HG03469 (cell line): ENCODE measurements at regions not wholly inside any gene's neighbourhood (a gene's known extent, or its start where the extent isn't known, plus 50 kb on each side); places are given as distances from the start of the nearest gene placed in this dataset.
"Not testable (repeated sequence)": the region's sequence is repeated elsewhere in the genome, so short reads cannot be mapped to it uniquely, and the experiment has no call there.

Experiments
- ATAC-seq: cut with Tn5 transposase; IDR thresholded peaks from one replicate; pipeline ENCODE4 v1.9.1; 2021; ENCODE audit warnings: mild to moderate bottlenecking, moderate library complexity, moderate number of reproducible peaks; ENCODE audit not compliant: unreplicated experiment

DNA sequence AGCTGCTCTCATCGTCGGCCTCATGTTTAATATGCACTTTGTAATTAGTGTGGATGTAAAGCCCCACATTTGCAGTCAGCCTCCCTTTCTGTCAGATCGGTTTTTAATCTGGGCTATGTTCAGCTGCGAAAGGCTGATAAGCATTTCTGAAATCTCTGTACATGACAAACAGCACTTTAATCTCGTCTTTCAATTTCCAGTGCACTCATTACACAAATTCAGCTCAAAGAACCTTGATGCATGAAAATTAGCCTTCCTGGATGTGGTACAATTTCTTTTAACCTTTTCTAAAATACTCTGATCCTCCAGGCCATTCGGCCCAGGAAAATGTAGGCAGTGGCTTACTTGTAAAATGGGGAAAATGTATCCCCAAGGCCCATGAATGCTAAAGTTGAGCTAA is 265.1 kb downstream of the RND3 start:
- ATAC-seq, result no peak

DNA sequence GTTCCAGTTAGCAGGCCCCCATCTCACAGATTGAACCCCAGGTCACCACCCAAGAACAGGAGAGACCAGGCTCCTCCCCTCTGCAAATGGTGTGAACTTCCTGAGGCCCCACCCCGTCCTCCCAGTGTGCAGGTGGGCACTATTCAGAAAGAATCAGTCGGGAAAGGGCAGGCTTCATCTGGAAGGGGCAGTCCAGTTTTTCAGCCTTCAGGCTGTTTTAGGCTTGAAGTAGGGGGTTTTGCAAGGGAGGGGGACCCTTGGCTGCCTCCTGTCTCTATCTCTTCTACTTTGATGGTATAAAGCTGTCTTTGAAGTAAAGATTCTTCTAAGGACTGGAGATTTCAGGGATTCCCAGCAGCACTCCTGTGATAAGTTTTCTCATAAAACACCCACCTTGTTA is 267.6 kb downstream of the RND3 start:
- ATAC-seq, result no peak

DNA sequence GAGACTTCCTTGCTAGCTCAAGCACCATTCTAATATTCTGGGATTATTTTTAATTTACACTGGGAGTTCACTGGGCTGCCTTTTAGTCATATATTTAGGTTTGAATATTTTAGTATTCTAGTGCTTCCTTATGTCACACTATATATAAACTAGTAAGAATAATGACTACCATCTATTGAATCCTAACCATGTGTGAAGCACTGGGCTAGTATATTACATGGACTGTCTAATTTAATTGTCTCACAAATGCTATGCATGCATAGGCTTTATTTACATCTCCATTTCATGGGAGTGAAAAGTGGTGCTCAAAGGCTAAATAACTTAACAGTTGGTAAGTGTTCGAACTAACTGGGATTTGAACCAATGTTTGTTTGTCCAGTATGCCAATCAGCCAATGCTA is 272.4 kb downstream of the RND3 start:
- no peak for ATAC-seq

DNA sequence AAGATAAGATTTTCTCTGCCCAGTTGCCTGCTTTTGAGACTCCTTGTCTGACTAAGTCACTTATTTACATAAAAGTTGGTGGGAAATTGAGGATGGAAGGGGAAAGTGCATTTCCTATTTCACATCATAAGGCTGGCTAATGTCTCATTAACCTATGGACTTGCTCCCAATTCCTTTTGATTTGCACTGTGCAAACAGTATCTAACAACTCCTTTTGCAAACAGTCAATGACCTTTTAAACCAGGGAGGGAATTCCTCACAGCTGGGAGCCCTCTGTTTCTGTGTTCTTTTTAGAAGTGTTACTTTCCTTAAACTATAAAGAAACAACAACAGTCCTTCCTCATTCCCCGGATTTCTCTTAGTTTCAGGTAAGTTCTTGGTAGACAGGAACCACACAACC is 272.8 kb downstream of the RND3 start:
- ATAC-seq, result no peak

DNA sequence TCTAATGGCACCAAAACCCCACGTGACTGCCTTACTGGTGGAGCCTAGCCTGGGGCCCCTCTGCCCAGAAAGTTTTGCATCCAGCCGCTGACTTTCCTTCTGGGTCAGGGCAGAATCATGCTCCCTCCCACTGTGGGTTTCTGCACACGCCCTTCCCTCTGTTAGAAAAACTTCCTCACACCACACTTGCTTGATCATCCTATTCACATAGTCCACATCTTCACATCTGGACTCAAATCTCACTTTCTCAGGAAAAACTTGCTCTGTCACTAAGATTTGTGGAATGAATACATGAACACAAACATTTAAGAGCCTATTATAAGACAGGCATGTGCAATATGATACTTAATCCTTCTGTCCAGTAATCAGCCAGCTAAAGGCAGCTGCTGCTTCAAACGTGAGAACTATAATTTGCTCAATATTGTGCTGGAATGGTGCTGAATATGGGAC is 274.7 kb downstream of the RND3 start:
- no peak for ATAC-seq

DNA sequence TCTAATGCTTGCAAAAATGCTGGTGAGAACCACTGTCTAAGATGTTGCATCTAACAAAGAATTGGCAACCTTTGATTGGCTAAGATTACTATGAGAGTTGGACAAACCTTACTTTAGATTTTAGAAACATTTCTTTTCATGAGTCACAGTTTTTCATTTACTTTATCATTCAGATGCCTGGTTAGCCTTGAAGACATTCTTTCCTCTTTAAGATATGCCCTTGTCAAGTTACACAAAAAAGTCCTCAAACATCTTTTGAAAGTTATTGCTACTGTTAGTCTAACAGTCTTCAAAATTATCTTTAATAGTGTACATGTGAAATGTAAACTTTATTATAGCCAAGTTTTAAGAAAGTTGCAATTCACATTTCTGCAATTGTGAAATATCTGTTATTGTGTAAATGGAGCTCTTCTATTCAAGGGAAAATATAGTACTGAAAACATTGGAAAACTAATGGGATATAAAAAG is 276.3 kb downstream of the RND3 start:
- ATAC-seq, result no peak

DNA sequence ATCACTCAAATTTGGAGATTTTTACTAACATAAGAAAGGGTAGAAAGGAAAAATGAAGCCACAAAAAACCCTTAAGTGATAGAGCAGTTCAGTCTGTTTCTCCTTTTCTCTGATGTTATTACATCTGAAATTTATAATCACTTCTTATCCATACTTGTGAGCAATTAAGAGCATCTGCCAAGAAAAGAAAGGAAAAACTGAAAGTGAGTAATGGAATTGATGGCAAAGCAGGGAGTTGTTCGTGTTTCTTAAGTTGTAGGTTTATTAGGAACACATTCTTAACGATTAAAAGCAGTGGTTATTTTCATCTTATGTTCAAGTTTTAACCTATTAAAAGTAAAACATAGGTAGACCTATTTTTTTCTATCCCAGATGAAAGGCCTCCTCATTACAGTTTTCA is 277.7 kb downstream of the RND3 start:
- no peak for ATAC-seq

DNA sequence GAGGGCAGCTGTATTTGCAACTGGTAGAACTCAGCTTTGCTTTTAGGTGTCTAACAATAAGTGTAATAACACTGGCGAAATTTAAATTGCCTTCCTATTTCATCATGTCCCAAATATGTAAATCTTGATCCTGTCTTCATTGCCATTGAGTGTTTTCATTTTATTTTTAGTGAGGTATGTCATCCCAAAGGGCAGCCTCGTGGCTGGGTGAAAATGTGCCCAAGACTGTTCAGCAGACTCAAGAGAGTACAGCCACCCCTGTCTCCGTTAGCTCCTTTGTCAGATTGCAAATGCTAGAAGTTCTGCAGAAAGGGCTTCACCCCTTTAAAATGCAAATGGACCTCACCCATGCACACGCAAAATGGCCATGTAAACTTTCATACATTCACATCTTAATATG is 278.8 kb downstream of the RND3 start:
- no peak for ATAC-seq

DNA sequence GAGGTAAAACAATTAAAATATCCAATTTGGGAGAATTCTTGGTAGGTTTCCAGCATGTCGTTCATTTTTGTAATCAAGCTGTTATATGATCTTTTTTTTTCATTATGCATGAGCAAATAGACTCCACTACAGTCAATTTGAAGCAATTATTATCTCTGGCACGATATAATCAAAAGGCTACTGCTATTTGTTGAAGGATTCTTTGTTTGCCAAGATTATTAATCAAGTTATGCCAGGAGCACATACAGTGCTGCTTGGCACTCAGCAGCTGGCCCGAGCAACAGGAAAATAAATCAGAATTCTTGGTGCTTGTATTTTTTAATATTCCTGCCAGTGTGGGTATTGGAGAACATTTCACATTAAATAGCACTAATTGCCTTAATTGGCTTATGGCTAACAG is 279.5 kb downstream of the RND3 start:
- ATAC-seq, result no peak

DNA sequence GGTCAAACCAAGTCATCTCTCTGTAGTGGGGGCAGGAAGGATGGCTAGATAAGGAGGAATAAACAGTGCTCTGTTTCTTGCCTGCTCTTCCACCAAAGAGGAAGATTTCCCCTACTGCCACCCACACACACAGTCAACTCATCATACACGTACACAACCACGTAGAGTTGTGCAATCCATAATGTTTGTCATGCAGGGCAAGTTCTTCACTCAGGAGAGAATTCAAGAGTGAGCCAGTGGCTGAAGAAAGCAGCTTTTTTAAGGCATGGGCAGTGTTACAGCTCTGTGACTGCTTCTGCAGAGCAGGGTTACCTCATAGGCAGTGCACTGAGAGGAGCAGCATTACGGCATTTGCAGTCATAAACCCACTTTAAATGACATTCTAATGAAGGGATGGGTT is 283.0 kb downstream of the RND3 start:
- ATAC-seq, result no peak

DNA sequence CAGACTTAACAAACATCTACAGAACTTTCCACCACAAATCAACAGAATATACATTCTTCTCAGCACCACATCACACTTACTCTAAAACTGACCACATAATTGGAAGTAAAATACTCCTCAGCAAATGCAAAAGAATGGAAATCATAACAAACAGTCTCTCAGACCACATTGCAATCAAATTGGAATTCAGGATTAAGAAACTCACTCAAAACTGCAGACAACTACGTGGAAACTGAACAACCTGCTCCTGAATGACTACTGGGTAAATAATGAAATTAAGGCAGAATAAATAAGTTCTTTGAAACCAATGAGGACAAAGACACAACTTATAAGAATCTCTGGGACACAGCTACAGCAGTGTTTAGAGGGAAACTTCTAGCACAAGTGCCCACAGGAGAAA is 292.7 kb downstream of the RND3 start:
- not testable (repeated sequence) for ATAC-seq

DNA sequence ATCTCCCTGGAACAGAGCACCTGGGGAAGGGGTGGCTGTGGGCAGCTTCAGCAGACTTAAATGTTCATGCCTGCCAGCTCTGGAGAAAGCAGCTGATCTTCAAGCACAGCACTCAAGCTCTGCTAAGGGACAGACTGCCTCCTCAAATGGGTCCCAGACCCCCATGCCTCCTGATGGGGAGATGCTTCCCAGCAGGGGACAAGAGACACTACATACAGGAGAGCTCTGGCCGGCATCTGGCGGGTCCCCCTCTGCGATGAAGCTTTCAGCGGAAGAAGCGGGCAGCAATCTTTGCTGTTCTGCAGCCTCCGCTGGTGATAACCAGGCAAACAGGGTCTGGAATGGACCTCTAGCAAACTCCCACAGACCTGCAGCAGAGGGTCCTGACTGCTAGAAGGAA is 294.8 kb downstream of the RND3 start:
- no peak for ATAC-seq

DNA sequence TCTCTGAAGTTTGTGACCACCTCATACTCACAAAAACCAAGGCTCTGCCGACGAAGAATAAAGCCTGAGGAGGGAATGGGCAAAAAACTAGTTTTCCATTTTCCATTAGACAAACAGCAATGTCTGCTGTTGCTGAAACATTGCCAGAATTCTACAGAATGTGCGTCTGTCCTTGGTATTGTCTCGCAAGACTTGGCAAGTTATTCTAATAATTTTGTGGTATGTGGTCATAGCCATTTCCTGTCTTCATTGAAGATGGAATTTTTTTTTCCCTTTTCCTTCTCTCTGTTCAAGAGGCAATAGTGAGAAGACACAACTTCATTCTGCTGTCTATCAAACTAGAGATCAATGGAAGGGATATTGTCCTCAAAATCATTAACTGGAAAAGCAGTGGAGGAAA is 296.1 kb downstream of the RND3 start:
- no peak for ATAC-seq

DNA sequence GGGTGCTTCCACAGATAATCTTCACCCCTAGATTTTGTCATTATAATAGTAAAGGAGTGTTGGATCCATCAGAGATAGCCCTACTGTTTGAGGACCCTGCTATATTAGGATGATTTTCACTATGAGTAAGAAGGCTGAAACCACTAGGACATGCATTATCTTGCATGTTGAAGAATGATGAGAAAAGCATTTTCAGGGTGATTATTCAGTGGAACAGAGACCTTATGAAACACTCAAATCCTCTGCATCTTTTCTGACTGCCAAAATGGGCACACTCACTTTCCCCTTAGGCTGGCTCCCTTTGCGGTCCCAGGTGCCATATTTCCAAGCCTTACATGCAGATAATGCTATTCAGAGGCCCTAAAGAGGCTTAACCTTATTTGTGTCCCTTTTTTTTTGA is 296.9 kb downstream of the RND3 start:
- ATAC-seq, result no peak

DNA sequence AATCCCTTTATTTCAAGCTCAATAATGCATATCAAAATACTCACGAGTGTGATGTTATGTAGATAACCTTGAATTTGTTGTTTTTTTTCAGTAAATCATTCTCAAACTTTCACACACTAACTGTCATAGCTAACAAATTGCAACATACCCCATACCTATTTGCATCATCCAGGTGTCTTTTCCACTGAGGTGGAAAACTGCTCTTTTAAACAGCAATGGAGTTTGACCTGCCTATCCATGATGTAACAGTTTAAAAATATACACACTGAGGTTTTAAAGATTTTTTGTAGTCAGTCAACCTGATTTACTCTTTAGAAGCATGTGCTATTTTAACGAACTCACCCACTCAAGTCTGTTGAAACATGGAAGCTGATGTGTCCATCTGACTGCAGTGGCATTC is 298.7 kb downstream of the RND3 start:
- ATAC-seq, result no peak

DNA sequence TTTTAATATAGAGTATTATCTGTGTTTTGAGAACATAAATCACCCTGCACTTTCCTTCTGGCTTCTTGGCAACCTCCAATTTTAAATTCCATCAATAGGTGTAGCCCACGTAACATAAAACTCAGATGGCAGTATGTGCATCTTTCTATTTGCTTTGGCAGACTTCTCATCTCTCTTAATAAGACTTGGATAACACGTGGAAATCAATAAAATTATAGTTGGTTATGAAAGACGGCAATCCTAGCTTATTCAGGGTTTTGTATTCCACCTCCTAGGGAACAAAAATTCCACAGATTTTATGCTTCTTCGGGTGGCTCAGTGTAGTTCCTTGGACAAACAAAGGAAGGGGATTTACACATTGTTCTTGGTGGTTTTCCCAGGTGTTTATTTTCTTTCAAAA is 299.3 kb downstream of the RND3 start:
- ATAC-seq, result no peak

DNA sequence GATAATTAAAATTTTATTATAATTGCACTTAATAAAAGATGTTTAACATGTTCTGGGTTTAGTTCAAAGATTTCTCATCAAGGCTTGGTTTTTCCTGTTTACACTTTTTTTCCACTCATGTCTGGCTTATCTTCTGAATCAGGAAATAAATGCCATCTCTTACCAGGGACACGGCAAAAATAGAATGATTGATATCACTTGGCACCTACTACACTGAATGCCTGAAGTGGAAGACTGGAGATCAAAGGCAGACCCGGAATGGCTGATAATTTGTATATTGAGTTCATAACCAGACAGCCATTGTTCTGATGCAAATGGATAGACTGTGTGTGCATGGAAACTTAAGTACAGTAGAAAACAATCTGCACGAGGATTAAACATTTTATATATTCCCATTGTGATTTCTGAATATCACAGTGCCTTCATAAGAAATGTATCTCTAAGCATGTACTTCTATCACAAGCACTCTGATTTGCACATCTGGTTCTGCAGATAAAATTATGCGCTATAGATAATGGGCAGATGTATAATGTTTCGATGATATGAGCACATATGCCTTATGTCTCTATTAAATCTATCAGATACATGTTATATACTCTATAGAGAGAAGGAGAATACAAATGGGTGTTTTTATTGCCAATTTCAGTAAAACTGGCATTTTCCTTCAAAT is 304.8 kb downstream of the RND3 start:
- no peak for ATAC-seq

DNA sequence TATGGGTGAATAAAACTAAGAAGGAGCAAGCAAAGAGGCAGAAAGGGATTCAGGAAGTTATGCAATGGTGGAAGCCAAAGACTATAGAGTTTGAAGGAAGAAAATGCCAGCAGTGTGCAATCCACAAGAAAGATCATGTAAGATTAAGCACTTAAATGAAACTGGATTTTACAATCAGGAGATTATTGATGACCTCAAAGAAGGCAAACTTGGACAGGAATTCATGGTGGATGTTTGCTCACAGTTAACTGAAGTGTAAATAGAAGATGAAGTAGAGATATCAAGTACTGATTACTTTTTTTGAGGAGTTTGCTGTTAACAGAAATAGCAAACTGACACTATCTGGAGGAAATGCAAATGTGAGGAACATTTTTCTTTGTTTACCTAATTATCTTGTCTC is 308.9 kb downstream of the RND3 start:
- ATAC-seq, result no peak

DNA sequence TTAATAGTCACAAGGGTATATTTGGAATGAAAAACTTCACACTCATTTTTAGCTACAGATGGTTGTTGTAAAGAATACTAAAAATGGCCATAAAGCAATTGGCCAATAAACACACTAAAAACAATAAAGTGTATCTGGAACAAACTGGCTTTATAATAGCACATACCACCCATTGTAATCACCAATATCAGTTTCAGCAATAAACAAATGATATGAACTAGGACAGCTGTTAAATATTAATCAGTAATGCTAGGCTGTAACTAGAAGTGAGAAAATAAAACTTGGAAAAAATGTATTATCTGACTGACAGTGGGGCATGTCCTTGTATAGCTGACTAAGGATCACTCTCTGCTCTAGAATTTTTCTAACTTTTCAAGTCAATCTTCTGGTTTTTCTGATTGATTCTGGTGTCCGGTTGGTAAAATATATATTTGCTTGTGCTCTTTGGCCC is 312.5 kb downstream of the RND3 start:
- ATAC-seq, result no peak

DNA sequence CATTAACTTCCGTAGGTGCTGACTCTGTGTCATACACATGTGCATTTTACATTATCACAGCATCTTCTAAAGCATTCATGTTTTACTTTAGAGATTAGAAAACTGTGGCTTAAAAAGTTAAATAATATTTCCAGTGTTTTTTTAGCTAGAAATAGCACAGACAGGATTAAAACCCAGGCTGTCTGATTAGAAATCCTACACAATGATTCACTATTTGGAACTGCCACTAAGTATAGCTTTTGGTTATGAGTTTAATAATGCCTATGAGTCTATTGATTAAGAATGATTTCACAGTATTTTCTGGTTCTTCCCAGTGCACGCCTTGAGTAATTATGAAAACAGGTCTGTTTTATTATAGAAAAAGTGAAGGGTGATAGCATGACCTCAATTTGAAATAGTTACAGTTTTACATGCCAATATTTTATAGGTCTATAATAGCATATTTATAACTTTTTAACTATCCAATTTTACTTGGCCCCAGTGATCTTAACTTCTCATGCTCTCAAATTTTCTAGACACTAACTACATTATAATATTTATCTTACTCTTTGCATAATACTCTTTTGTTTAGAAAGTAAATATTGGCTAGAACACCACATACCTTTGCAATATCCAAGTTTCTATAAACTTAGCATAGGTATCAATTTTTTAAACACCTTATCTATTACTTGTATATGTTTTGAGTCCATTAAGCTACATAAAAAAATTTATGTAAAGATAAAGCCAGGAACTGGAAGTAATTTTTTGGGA is 313.2 kb downstream of the RND3 start:
- no peak for ATAC-seq

DNA sequence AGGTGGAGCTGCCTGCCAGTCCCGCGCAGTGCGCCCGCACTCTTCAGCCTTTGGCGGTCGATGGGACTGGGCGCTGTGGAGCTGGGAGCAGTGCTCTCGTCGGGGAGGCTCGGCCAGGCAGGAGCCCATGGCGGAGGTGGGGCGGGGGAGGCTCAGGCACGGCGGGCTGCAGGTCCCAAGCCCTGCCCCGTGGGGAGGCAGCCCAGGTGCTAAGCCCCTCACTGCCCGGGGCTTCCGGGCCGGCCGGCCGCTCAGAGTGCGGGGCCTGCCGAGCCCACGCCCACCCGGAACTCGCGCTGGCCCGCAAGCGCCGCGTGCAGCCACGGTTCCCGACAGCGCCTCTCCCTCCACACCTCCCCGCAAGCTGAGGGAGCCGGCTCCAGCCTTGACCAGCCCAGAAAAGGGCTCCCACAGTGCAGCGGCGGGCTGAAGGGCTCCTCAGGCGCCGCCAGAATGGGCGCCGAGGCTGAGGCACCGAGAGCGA is 316.4 kb downstream of the RND3 start:
- ATAC-seq, result no peak

DNA sequence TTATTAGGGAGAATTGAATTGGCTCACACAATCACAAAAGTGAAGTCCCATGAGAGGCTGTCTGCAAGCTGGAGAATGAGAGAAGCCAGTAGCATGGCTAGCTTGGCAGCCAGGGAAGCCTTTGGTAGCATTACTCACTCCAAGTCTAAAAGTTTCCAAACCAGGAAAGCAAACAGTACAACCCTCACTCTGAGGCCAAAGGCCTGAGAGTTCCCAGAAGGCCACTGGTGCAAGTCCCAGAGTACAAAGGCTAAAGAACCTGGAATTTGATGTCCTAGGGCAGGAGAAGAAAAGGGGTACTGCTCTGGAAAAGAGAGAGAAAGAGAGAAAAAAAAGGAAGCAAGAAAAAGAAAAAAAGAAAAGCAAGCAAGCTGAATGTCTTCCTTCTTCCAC is 318.2 kb downstream of the RND3 start:
- no peak for ATAC-seq
